GM19023 (cell line): ENCODE measurements at regions not wholly inside any gene's neighbourhood (a gene's known extent, or its start where the extent isn't known, plus 50 kb on each side); places are given as distances from the start of the nearest gene placed in this dataset.

Experiments
- ATAC-seq: cut with Tn5 transposase; IDR thresholded peaks from one replicate; pipeline ENCODE4 v1.9.1; 2021; ENCODE audit warnings: mild to moderate bottlenecking, moderate library complexity; ENCODE audit not compliant: unreplicated experiment

DNA sequence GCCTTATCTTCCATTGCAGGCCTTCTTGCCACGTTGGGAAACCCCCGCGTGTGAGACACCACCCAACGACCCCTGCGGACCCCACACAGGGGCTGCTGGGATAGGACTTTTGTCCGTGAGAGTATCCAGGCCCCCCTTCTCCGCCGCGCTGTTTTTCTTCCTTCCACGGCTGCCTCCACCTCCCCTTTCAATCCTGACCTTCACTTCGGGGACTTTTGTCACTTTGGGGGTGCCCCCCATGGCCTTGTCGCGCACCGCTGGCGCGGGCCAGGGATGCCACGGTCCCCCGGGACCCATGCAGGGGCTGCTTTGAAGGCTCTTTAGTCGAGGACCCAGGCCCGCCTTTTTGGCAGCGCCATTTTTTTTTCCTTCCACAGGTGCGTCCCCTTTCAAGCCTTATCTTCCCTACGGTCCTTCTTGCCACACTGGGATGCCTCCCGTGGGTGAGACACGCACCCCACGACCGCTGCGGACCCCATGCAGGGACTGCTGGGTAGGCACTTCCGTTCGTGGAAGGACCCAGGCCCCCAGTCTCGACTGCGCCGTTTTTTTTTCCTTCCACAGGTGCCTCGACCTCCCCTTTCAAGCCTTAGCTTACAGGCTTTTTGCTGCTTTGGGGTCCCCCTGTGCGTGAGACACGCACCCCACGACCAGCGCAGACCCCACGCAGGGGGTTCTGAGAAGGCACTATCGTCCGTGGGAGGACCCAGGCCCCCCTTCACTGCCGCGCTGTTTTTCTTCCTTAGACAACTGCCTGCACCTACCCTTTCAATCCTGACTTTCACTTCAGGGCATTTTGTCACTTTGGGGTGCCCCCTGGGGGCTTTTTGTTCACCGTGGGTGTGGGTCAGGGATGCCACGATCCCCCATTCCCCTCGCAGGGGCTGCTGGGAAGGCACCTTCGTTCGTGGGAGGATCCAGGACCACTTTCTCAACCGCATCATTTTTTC lies 267.4 kb downstream of the ALG10 start:
- no peak for ATAC-seq

DNA sequence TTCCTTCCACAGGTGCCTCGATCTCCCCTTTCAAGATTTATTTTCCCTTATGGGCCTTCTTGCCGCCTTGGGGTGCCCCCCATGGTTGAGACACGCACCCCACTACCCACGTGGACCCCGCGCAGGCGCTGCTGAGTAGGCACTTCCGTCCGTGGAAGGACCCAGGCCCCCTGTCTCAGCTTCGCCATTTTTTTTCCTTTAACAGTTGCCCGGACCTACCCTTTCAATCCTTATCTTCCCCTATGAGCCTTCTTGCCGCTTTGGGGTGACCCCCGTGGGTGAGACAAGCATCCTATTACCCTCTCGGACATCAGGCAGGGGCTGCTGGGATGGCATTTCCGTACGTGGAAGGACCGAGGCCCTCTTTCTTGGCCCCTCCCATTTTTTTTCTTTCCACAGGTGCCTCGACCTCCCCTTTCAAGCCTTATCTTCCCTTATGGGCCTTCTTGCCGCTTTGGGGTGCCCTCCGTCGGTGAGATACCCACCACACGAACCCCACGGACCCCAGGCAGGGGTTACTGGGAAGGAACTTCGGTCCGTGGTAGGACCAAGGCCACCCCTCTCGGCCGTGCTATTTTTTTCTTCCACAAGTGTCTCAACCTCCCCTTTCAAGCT lies 268.2 kb downstream of the ALG10 start:
- ATAC-seq: no peak

DNA sequence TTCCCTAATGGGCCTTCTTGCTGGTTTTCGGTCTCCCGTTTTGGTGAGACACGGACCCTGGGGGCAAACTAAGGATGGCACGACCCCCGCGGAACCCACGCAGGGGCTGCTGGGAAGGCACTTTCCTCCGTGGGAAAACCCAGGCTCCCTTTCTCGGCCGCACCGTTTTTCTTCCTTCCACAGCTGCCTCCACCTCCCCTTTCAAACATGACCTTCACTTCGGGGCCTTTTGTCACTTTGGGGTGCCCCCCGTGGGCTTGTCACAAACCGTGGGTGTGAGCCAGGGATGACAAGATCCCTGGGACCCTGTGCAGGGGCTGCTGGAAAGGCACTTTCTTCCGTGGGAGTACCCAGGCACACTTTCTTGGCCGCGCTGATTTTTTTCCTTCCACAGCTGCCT lies 268.7 kb downstream of the ALG10 start:
- ATAC-seq: no peak

DNA sequence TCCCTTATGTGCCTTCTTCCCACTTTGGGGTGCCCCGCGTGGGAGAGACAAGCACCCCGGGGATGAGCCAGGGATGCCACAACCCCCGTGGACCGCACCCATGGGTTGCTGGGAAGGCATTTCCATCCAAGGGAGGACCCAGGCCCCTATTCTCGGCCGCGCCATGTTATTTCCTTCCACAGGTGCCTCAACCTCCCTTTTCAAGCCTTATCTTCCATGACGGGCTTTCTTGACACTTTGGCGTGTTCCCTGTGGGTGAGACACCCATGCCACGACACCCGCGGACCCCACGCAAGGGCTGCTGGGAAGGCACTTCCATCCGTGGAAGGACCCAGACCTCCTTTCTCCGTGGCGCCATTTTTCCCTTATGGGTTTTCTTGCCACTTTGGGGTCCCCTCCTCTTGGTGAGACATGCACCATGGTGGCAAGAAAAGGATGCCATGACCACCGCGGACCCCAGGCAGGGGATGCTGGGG lies 269.2 kb downstream of the ALG10 start:
- no peak for ATAC-seq

DNA sequence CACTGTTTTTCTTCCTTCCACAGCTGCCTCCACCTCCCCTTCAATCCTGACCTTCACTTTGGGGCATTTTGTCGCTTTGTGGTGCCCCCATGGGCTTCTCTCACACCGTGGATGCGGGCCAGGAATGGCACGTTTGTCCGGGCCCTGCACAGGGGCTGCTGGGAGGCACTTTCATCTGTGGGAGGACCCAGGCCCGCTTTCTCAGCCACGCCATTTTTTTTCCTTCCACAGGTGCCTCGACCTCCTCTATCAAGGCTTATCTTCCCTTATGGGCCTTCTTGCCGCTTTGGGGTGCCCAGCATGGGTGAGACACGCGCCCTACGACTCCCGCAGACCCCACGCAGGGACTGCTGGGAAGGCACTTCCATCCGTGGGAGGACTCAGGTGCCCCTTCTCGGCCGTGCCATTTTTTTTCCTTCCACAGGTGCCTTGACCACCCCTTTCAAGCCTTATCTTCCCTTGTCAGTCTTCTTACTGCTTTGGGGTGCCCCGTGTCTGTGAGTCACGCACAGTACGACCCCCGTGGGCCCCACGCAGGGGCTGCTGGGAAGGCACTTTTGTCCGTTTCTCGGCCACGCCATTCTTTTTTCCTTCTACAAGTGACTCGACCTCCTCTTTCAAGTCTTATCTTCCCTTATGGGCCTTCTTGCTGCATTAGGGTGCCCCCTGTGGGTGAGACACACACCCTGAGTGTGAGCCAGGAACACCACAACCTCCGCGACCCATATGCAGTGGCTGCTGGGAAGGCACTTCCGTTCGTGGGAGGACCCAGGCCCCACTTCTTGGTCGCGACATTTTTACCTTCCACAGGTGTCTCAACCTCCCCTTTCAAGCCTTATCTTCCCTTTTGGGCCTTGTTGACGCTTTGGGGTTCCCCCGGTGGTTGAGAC lies 270.7 kb downstream of the ALG10 start:
- no peak for ATAC-seq

DNA sequence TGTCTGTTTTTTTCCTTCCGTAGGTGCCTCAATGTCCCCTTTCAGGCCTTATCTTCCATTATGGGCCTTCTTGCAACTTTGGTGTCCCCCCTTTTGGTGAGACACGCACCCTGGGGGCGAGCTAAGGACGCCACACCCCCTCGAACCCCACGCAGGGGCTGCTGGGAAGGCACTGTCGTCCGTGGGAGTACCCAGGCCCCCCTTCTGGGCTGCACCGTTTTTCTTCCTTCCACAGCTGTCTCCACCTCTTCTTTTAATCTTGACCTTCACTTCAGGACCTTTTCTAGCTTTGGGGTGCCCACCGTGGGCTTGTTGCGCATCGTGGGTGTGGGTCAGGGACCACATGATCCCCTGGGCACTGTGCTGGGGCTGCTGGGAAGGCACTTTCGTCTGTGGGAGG lies 271.8 kb downstream of the ALG10 start:
- ATAC-seq: no peak

DNA sequence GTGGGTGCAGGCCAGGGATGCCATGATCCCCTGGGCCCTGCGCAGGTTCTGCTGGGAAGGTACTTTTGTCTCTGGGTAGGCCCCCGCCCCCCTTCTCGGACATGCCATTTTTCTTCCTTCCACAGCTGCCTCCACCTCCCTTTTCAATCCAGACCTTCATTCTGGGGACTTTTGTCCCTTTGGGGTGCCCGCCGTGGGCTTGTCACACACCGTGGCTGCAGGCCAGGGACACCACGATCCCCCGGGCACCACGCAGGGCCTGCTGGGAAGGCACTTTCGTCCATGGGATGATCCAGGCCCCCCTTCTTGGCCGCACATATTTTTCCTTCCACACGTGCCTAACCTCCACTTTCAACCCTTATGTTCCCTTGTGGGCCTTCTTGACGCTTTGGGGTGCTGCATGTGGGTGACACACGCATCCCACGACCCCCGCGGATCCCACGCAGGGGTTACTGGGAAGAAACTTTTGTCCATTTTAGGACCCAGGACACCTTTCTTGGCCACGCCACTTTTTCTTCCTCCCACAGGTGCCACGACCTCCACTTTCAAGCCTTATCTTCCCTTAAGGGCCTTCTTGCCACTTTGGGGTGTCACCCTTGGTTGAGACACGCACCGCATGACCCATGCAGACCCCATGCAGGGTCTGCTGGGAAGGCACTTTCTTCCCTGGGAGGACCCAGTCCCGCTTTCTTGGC lies 272.5 kb downstream of the ALG10 start:
- ATAC-seq: no peak

DNA sequence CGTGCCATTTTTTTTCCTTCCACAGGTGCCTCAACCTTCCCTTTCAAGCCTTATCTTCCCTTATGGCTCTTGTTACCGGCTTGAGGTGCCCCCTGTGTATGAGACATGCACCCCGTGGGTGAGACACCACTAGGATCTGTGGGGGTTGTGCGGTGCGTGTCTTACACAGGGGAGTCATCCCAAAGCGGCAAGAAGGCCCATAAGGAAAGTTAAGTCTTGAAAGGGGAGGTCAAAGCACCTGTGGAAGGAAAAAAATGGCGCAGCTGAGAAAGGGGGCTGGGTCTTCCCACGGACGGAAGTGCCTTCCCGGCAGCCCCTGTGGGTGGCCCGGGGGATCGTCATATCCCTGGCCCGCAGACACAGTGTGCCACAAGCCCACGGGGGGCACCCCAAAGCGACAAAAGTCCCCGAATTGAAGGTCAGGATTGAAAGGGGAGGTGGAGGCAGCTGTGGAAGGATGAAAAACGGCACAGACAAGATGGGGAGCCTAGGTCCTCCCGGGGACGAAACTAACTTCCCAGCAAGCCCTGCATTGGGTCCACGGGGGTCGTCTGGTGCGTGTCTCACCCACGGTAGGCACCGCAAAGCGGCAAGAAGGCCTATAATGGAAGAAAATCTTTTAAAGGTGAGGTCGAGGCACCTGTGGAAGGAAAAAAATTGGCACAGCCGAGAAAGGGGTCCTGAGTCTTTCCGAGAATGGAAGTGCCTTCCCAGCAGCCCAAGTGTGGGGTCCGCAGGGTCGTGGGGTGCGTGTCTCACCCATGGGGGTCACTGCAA lies 273.3 kb downstream of the ALG10 start:
- no peak for ATAC-seq

DNA sequence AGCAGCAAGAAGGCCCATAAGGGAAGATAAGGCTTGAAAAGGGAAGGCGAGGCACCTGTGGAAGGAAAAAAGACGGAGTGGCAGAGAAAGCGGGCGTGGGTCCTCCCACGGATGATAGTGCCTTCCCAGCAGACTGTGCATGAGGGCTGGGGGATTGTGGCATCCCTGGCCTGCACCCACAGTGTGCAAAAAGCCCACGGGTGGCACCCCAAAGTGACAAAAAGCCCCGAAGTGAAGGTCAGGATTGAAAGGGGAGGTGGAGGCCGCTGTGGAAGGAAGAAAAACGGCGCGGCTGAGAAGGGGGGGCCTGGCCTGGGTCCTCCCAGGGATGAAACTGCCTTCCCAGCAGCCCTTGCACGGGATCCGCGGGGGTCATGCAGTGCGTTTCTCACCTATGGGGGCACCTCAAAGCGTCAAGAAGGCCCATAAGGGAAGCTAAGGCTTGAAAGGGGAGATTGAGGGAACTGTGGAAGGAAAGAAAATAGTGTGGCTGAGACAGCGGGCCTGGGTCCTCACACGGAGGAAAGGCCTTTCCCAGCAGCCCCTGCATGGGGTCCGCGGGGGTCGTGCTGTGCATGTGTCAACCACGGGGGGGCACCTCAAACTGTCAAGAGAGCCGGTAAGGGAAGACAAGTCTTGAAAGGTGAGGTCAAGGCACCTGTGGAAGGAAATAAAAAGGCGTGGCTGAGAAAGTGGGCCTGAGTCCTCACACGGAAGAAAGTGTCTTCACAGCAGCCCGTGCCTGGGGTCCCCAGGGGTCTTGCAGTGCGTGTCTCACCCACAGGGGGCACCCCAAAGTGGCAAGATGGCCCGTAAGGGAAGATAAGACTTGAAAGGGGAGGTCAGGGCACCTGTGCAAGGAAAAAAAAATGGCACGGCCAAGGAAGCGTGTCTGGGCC lies 274.1 kb downstream of the ALG10 start:
- ATAC-seq: no peak

DNA sequence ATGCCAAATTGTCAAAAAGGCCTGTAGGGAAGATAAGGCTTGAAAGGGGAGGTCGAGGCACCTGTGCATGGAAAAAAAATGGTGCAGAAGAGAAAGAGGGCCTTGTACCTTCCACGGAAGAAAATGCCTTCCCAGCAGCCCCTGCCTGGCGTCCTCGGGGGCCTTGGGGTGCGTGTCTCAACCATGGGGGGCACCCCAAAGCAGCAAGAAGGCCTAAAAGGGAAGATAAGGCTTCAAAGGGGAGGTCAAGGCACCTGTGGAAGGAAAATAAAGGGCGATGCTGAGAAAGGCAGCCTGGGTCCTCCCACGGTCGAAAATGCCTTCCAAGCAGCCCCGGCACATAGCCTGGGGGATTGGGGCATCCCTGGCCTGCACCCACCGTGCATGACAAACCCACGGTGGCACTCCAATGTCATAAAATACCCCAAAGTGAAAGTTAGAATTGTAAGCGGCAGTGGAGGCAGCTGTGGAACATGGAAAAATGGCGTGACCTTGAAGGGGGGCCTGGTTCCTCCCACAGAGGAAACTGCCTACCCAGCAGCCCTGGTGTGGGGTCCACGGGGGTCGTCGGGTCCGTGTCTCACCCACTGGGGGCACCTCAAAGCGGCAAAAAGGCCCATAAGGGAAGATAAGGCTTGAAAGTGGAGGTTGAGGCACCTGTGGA lies 275.0 kb downstream of the ALG10 start:
- no peak for ATAC-seq

DNA sequence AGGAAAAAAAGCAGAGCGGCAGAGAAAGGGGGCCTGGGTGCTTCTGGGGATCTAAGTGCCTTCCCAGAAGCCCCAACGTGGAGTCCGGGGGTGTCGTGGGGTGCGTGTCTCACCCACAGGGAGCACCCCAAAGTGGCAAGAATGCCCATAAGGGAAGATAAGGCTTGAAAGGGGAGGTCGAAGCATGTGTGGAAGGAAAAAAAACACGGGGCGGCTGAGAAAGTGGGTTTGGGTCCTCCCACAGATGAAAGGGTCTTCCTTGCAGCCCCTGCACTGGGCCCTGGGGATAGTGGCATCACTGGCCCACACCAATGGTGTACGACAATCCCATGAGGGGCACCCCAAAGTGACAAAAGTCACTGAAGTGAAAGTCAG lies 275.5 kb downstream of the ALG10 start:
- no peak for ATAC-seq

DNA sequence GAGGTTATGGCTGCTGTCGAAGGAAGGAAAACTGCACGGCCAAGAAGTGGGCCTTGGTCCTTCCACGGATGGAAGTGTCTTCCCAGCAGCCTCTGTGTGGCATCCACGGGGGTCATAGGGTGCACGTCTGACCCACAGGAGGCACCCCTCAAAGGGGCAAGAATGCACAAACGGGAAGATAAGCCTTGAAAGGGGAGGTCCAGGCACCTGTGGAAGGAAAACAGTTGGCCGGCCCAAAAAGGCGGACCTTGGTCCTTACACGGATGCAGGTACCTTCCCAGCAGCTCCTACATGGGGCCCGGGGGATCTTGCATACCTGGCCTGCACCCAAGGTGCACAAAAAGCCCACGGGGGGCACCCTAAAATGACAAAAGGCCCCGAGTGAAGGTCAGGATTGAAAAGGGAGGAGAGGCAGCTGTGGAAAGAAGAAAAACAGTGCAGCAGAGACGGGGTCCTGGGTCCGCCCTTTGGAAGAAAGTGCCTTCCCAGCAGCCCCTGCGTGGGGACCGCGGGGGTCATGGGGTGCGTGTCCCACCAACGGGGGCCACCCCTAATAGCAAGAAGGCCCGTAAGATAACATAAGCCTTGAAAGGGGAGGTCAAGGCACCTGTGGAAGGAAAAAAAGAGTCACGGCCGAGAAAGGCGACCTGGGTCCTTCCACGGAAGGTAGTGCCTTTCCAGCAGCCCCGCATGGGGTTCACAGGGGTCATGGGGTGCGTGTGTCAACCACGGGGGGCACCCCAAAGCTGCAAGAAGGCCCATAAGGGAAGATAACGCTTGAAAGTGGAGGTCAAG lies 276.1 kb downstream of the ALG10 start:
- no peak for ATAC-seq

DNA sequence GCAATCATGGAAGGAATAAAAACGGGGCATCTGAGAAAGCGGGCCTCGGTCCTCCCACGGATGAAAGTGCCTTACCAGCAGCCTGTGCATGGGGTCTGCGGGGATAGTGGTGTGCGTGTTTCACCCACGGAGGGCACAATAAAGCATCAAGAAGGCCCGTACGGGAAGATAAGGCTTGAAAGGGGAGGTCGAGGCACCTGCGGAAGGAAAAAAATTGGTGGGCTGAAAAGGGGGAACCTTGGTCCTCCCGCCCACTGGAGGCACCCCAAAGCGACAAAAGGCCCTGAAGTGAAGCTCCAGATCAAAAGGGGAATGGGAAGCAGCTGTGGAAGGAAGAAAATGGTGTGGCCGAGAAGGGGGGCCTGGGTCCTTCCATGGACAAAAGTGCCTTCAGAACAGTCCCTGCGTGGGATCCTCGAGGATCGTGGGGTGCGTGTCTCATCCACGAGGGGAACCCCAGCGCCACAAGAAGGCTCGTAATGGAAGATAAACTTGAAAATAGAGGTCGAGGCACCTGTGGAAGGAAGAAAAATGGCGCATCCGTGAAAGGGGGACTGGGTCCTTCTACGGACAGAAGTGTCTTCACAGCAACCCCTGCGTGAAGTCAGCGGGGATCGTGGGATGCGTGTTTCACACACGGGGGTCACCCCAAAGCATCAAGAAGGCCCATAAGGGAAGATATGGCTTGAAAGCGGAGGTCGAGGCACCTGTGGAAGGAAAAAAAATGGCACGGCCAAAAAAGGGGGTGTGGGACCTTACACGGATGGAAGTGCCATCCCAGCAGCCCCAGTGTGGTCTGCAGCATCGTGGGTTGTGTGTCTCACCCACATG lies 276.9 kb downstream of the ALG10 start:
- ATAC-seq: no peak

DNA sequence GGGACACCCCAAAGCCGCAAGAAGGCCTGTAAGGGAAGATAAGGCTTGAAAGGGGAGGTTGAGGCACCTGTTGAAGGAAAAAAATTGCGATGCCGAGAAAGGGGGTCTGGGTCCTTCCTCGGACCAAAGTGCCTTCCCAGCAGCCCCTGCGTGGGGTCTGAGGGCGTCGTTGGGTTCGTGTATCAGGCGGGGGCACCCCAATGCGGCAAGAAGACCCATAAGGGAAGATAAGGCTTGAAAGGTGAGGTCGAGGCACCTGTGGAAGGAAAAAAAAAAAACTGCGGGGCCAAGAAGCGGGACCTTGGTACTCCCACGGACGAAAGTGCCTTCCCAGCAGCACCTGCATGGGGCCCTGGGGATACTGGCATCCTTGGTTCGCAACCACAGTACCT lies 277.5 kb downstream of the ALG10 start:
- ATAC-seq: no peak

DNA sequence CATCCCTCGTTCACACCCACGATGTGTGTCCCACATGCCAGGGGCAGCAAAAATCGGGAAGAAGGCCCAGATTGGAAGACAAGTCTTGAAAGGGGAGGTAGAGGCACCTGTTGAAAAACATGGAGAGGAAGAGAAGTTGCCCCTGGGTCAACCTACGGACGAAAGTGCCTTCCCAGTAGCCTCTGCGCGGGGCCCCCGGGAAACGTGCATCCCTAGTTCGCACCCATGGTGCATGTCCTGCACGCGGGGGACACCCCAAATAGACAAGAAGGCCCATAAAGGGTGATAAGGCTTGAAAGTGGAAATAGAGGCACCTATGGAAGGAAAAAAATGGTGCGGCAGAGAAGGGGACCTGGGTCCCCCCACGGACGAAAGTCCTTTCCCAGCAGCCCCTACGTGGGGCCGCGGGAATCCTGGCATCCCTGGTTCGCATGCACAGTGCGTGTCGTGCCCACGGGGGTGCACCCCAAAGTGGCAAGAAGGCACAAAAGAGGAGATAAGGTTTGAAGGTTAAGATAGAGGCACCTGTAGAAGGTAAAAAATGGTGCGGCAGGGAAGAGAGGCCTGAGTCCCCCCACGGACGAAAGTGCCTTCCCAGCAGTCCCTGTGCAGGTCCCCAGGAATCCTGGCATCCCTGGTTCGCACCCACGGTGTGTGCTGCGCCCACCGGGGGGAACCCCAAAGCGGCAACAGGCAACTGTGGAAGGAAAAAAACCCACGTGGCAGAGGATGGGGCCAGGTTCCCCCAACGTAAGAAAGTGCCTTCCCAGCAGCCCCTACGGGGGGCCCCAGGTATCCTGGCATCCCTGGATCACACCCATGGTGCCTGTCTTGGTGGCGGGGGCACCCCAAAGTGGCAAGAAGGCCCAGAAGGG lies 278.3 kb downstream of the ALG10 start:
- no peak for ATAC-seq
